ENCODE measurements at regions not wholly inside any gene's neighbourhood (a gene's known extent, or its start where the extent isn't known, plus 50 kb on each side); places are given as distances from the start of the nearest gene placed in this dataset.
"Not testable (repeated sequence)": the region's sequence is repeated elsewhere in the genome, so short reads cannot be mapped to it uniquely, and the experiment has no call there.

GRCh38 chr2:7436096-7436906 lies 519.1 kb downstream of the RNF144A start:
- TF ChIP-seq ZNF274 (IDR thresholded peaks at IDR 0.05; ENCODE audit: low read depth, low read length) (no peak), SUZ12 (IDR thresholded peaks at IDR 0.05; ENCODE audit: extremely low read depth, insufficient read depth, insufficient read length) (no peak), YY1 (IDR thresholded peaks at IDR 0.05; ENCODE audit: insufficient read depth, insufficient read length) (no peak)
- no peaks in the 10 kb centered on the region for H3K4me1 ChIP-seq (ENCODE audit: insufficient read depth, insufficient read length)
- DNase-seq (ENCODE audit: low read depth, low spot score) = no peak
- no peaks in the 10 kb centered on the region for H3K36me3 ChIP-seq (ENCODE audit: insufficient read depth, insufficient read length, low read length)
- H3K4me3 ChIP-seq (ENCODE audit: insufficient read length, low read depth) = no peak overlapping the region
- H3K27me3 ChIP-seq (ENCODE audit: insufficient read depth, insufficient read length) = no peaks in the 10 kb centered on the region
- no peak overlapping the region for H3K9ac ChIP-seq (ENCODE audit: insufficient read length, low read depth)
- H3K9me3 ChIP-seq (ENCODE audit: insufficient read depth, low read length) = 0 out of 2 replicates have a peak, but pooled peaks cover 5% of the 10 kb centered on the region

DNA sequence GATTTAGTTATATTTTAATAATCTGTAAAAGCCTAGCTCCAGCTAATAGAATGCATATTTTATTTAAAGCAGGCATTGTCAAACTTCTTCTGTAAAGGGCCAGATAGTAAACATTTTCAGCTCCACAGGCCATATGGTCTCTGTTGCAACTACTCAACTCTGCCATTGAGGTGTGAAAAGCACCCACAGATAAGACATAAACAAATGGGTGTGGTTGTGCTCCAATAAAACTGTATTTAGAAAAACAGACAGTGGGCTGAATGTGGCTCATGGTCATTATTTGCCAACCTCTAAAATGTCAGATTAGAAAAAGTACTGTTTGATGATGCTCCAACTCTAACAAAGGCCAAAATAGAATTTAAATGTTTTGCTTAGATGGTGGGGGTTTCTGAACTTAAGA lies 519.9 kb downstream of the RNF144A start:
- Histone ChIP-seq H3K4me3 (ENCODE audit: insufficient read length, low read depth) (no peak overlapping the region), H3K36me3 (ENCODE audit: insufficient read depth, insufficient read length, low read length) (no peaks in the 10 kb centered on the region), H3K4me1 (ENCODE audit: insufficient read depth, insufficient read length) (no peaks in the 10 kb centered on the region), H3K9ac (ENCODE audit: insufficient read length, low read depth) (no peak overlapping the region), H3K9me3 (ENCODE audit: insufficient read depth, low read length) (0 out of 2 replicates have a peak, but pooled peaks cover 5% of the 10 kb centered on the region), H3K27me3 (ENCODE audit: insufficient read depth, insufficient read length) (no peaks in the 10 kb centered on the region)
- TF ChIP-seq ZNF274 (IDR thresholded peaks at IDR 0.05; ENCODE audit: low read depth, low read length) (no peak), SUZ12 (IDR thresholded peaks at IDR 0.05; ENCODE audit: extremely low read depth, insufficient read depth, insufficient read length) (no peak), YY1 (IDR thresholded peaks at IDR 0.05; ENCODE audit: insufficient read depth, insufficient read length) (no peak)
- no peak for DNase-seq (ENCODE audit: low read depth, low spot score)

- DNase-seq (ENCODE audit: low read depth, low spot score) = no peak
- Histone ChIP-seq H3K9me3 (ENCODE audit: insufficient read depth, low read length) (0 out of 2 replicates have a peak, but pooled peaks cover 3% of the 10 kb centered on the region), H3K4me1 (ENCODE audit: insufficient read depth, insufficient read length) (no peaks in the 10 kb centered on the region), H3K27me3 (ENCODE audit: insufficient read depth, insufficient read length) (no peaks in the 10 kb centered on the region), H3K36me3 (ENCODE audit: insufficient read depth, insufficient read length, low read length) (no peaks in the 10 kb centered on the region), H3K4me3 (ENCODE audit: insufficient read length, low read depth) (no peak overlapping the region), H3K9ac (ENCODE audit: insufficient read length, low read depth) (no peak overlapping the region)
- TF ChIP-seq ZNF274 (IDR thresholded peaks at IDR 0.05; ENCODE audit: low read depth, low read length) = no peak
- TF ChIP-seq YY1 (IDR thresholded peaks at IDR 0.05; ENCODE audit: insufficient read depth, insufficient read length) = no peak
- TF ChIP-seq SUZ12 (IDR thresholded peaks at IDR 0.05; ENCODE audit: extremely low read depth, insufficient read depth, insufficient read length) = no peak
These were observed 520.8 kb downstream of the RNF144A start for GRCh38 chr2:7437716-7438632.

- no peaks in the 10 kb centered on the region for H3K27me3 ChIP-seq (ENCODE audit: insufficient read depth, insufficient read length)
- H3K9me3 ChIP-seq (ENCODE audit: insufficient read depth, low read length) = no peaks in the 10 kb centered on the region
- DNase-seq (ENCODE audit: low read depth, low spot score) = no peak
- H3K4me1 ChIP-seq (ENCODE audit: insufficient read depth, insufficient read length) = no peaks in the 10 kb centered on the region
- no peaks in the 10 kb centered on the region for H3K36me3 ChIP-seq (ENCODE audit: insufficient read depth, insufficient read length, low read length)
- H3K4me3 ChIP-seq (ENCODE audit: insufficient read length, low read depth) = no peak overlapping the region
- no peak for TF ChIP-seq SUZ12 (IDR thresholded peaks at IDR 0.05; ENCODE audit: extremely low read depth, insufficient read depth, insufficient read length)
- TF ChIP-seq ZNF274 (IDR thresholded peaks at IDR 0.05; ENCODE audit: low read depth, low read length) = no peak
- TF ChIP-seq YY1 (IDR thresholded peaks at IDR 0.05; ENCODE audit: insufficient read depth, insufficient read length) = no peak
- no peak overlapping the region for H3K9ac ChIP-seq (ENCODE audit: insufficient read length, low read depth)
These were observed 521.6 kb downstream of the RNF144A start for GRCh38 chr2:7438855-7439254.

- no peaks in the 10 kb centered on the region for H3K36me3 ChIP-seq (ENCODE audit: insufficient read depth, insufficient read length, low read length)
These were observed 523.8 kb downstream of the RNF144A start for GRCh38 chr2:7440977-7441376.

DNA sequence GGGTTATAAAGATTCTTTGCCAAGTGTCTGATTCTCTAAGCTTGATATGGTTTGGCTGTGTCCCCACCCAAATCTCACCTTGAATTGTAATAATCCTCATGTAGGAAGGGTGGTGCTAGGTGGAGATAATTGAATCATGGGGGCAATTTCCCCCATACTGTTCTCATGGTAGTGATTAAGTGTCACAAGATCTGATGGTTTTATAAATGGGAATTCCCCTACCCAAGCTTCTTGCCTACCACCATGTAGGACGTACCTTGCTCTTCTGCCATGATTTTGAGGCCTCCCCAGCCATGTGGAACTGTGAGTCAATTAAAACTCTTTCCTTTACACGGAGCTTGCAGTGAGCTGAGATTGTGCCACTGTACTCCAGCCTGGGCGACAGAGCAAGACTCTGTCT lies 524.6 kb downstream of the RNF144A start:
- H3K4me1 ChIP-seq (ENCODE audit: insufficient read depth, insufficient read length); H3K9me3 ChIP-seq (ENCODE audit: insufficient read depth, low read length); DNase-seq (ENCODE audit: low read depth, low spot score); H3K4me3 ChIP-seq (ENCODE audit: insufficient read length, low read depth); H3K9ac ChIP-seq (ENCODE audit: insufficient read length, low read depth); H3K27me3 ChIP-seq (ENCODE audit: insufficient read depth, insufficient read length); H3K36me3 ChIP-seq (ENCODE audit: insufficient read depth, insufficient read length, low read length): not testable (repeated sequence)

More at GRCh38 chr2:7440977-7441376, 523.8 kb downstream of the RNF144A start:
- Histone ChIP-seq H3K4me3 (ENCODE audit: insufficient read length, low read depth) (no peak overlapping the region), H3K9me3 (ENCODE audit: insufficient read depth, low read length) (no peaks in the 10 kb centered on the region), H3K9ac (ENCODE audit: insufficient read length, low read depth) (no peak overlapping the region), H3K4me1 (ENCODE audit: insufficient read depth, insufficient read length) (no peaks in the 10 kb centered on the region), H3K27me3 (ENCODE audit: insufficient read depth, insufficient read length) (no peaks in the 10 kb centered on the region)
- TF ChIP-seq SUZ12 (IDR thresholded peaks at IDR 0.05; ENCODE audit: extremely low read depth, insufficient read depth, insufficient read length) (no peak), YY1 (IDR thresholded peaks at IDR 0.05; ENCODE audit: insufficient read depth, insufficient read length) (no peak), ZNF274 (IDR thresholded peaks at IDR 0.05; ENCODE audit: low read depth, low read length) (no peak)
- no peak for DNase-seq (ENCODE audit: low read depth, low spot score)

DNA sequence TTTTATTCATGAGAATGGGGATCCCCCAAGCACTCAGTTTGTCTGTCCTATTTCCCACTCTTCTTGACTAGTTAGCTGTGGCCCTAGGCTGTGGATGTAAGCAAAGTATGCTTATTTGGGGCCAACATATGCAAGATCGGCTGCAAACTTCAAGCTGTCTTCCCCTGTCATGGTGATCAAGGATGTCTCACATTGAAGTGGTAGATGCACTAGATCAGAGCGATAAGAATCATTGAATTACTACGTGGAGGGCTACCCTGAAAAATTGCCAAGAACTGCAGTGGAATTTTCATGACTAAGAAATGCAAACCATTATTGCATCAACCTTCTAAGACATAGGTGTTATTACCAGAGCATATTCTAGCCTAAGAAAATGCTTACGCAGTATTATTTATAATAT lies 527.4 kb downstream of the RNF144A start:
- TF ChIP-seq ZNF274 (IDR thresholded peaks at IDR 0.05; ENCODE audit: low read depth, low read length) (no peak), SUZ12 (IDR thresholded peaks at IDR 0.05; ENCODE audit: extremely low read depth, insufficient read depth, insufficient read length) (no peak), YY1 (IDR thresholded peaks at IDR 0.05; ENCODE audit: insufficient read depth, insufficient read length) (no peak)
- Histone ChIP-seq H3K4me3 (ENCODE audit: insufficient read length, low read depth) (no peak overlapping the region), H3K9ac (ENCODE audit: insufficient read length, low read depth) (no peak overlapping the region), H3K27me3 (ENCODE audit: insufficient read depth, insufficient read length) (no peaks in the 10 kb centered on the region), H3K9me3 (ENCODE audit: insufficient read depth, low read length) (no peaks in the 10 kb centered on the region), H3K36me3 (ENCODE audit: insufficient read depth, insufficient read length, low read length) (no peaks in the 10 kb centered on the region), H3K4me1 (ENCODE audit: insufficient read depth, insufficient read length) (no peaks in the 10 kb centered on the region)
- DNase-seq (ENCODE audit: low read depth, low spot score) = no peak

Data from NT2/D1 (cell line).